Mucosa of stomach (tissue), 1 donor: ENCODE measurements at regions not wholly inside any gene's neighbourhood (a gene's known extent, or its start where the extent isn't known, plus 50 kb on each side); places are given as distances from the start of the nearest gene placed in this dataset.
"Not testable (repeated sequence)": the region's sequence is repeated elsewhere in the genome, so short reads cannot be mapped to it uniquely, and the experiment has no call there.

Source experiments
- H3K27me3 ChIP-seq: one replicate; pipeline ENCODE4 v1.7.0; 2013; ENCODE audit warnings: mild to moderate bottlenecking, low read length; ENCODE audit not compliant: control insufficient read depth, insufficient read depth
- H3K36me3 ChIP-seq: one replicate; pipeline ENCODE4 v1.7.0; 2013; ENCODE audit warnings: low read length; ENCODE audit not compliant: control insufficient read depth, insufficient read depth
- H3K4me1 ChIP-seq: one replicate; pipeline ENCODE4 v1.7.0; 2013; ENCODE audit warnings: mild to moderate bottlenecking, low read length; ENCODE audit not compliant: control insufficient read depth, insufficient read depth
- H3K4me3 ChIP-seq: one replicate; pipeline ENCODE4 v1.7.0; 2013; ENCODE audit warnings: low read length
- H3K9ac ChIP-seq: one replicate; pipeline ENCODE4 v1.7.0; 2013; ENCODE audit warnings: mild to moderate bottlenecking, low read length, moderate library complexity
- H3K9me3 ChIP-seq: one replicate; pipeline ENCODE4 v1.7.0; 2013; ENCODE audit warnings: mild to moderate bottlenecking, low read length, moderate library complexity; ENCODE audit not compliant: control insufficient read depth
- donor health status: Pancreatic carcinoma.

DNA sequence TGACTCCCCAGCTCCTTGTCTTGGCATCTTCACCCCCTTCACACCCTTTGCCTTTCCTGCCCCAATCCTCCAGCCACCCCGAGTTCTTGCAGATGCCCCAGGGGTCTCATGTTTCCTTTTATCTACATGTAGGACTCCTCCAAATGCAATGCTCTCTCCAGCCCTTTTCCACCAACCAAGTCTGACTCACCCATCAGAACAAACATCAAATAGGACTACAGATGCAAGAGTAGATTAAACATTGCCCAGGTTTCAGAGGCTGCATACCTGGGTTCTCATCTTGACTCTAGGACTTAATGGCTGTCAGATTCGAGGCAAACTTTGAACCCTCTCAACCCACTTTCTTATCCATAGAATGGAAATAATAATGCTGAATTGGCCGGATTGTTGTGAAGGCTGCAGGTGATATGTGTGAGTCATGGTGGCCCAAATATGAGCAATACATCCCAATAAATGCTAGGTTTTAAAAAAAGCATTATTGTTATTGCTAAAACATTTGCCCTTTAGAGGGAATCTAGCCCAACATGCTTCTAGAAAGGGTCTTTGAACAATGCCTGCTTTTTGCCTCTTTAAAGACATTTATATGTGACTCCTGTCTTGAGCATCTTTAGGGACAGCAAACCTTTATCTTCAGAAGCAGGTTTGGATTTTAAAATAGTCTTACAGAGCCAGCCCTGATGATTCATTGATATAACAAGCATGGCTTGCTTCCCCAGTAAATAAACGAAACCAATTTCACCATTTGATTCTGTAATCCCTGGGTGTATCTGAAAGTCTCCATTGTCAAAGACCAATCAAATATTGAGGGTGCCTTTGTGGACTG, 310.1 kb downstream of the FOXL1 start:
- Histone ChIP-seq H3K36me3 (no peaks in the 10 kb centered on the region), H3K4me1 (no peaks in the 10 kb centered on the region), H3K4me3 (no peak overlapping the region), H3K9ac (no peak overlapping the region), H3K9me3 (no peaks in the 10 kb centered on the region), H3K27me3 (peaks cover 3% of the 10 kb centered on the region)

DNA sequence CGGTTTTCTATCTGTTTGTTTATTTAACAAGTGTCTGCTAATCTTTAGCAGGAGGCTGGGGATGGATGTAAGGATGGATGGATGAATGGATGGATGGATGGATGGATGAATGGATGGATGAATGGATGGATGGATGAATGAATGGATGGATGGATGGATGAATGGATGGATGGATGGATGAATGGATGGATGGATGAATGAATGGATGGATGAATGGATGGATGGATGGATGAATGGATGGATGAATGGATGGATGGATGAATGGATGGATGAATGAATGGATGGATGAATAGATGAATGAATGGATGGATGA, 310.7 kb downstream of the FOXL1 start:
- H3K27me3 ChIP-seq, H3K9ac ChIP-seq, H3K4me1 ChIP-seq, H3K9me3 ChIP-seq, H3K36me3 ChIP-seq, H3K4me3 ChIP-seq: not testable (repeated sequence)

DNA sequence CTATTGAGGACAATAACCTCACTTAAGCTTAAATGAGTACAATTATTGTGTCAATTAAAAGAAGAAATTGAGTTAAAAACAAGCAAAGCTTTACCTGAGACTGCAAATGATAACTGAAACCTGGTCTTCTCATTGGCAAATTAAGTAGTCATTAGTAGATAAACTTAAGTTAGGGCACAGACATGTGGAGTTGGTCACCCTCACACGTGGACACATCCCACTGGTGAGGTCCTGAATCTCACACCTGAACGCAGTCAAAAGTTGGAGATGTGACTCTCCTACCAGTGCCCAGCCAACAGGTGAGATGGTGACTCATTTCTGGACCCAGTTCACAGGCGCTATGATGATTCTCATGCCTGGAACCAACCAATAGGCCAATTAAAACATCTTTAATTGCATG, 311.6 kb downstream of the FOXL1 start:
- Histone ChIP-seq H3K9ac (no peak overlapping the region), H3K27me3 (no peaks in the 10 kb centered on the region), H3K9me3 (no peaks in the 10 kb centered on the region), H3K4me1 (no peaks in the 10 kb centered on the region), H3K4me3 (no peak overlapping the region), H3K36me3 (no peaks in the 10 kb centered on the region)

DNA sequence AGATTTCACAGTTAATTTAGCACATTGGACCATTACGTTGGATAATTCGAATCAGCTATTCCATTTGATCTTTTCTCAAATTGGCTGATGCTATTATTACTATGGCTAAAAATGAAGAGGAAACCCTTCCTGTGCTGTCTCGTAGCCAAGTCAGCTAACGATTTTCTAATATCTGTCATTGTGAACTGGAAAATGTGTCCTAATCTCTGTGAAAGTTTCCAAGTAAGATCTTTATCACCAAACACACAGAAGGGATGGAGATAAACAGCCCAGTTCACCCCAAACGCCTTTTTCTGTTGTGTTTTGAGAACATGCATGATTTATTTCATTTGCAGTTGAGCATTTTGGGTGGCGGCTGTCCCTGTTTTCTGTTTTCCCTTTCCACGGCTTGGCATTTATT, 312.8 kb downstream of the FOXL1 start:
- H3K27me3 ChIP-seq, result peaks cover 3% of the 10 kb centered on the region
- no peak overlapping the region for H3K9ac ChIP-seq
- H3K4me3 ChIP-seq, result no peak overlapping the region
- H3K36me3 ChIP-seq, result no peaks in the 10 kb centered on the region
- H3K9me3 ChIP-seq, result no peaks in the 10 kb centered on the region
- no peaks in the 10 kb centered on the region for H3K4me1 ChIP-seq

DNA sequence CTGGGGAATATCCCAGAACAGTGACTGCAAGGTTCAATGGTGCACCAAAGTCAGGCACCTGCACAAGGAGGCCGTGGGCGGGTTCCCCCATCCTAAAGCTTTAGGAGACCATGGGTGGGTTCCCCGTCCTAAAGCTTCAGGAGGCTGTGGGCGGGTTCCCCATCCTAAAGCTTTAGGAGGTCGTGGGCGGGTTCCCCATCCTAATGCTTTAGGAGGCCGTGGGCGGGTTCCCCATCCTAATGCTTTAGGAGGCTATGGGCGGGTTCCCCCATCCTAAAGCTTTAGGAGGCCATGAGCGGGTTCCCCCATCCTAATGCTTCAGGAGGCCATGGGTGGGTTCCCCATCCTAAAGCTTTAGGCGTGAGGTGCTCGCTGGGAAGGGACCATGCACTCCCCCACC, 313.3 kb downstream of the FOXL1 start:
- no peaks in the 10 kb centered on the region for H3K36me3 ChIP-seq
- no peaks in the 10 kb centered on the region for H3K9me3 ChIP-seq
- H3K4me3 ChIP-seq, result no peak overlapping the region
- H3K4me1 ChIP-seq, result no peaks in the 10 kb centered on the region
- H3K27me3 ChIP-seq, result peaks cover 3% of the 10 kb centered on the region
- no peak overlapping the region for H3K9ac ChIP-seq

DNA sequence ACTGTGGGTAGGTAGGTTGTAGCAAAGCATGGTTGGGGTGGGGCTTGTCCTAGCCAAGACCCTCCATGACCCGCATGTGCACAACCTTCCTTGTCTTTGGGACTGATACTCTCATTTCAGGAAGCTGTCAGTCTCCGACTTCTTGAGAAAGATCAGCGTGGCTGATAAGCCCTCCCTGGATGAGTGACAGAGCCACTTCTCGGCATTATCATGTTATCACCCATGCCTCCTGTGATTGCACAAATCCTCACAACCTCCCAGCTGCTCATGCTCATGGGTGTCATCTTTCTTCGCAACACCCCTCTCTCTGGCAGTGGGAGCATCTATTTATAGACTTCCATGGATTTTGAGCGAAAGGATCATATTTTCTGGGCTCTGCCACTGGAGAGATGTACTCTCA, 314.2 kb downstream of the FOXL1 start:
- Histone ChIP-seq H3K27me3 (peaks cover 3% of the 10 kb centered on the region), H3K4me3 (no peak overlapping the region), H3K9ac (no peak overlapping the region), H3K4me1 (no peaks in the 10 kb centered on the region), H3K9me3 (no peaks in the 10 kb centered on the region), H3K36me3 (no peaks in the 10 kb centered on the region)

DNA sequence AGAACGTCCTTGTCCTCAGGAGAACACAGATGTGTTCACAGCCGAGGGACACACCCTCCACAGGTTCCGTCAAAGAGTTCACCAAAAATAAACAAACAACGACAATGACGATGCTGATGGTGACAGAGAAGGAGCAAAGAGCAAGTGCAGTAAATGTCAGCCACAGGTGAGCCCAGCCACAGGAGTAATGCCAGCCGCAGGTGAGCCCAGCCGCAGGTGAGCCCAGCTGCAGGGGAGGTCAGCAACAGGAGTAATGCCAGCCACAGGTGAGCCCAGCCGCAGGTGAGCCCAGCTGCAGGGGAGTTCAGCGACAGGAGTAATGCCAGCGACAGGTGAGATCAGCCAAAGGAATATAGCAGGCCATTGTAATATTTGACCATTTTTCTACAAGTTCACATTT, 315.2 kb downstream of the FOXL1 start:
- H3K9me3 ChIP-seq, result no peaks in the 10 kb centered on the region
- no peaks in the 10 kb centered on the region for H3K36me3 ChIP-seq
- no peak overlapping the region for H3K9ac ChIP-seq
- H3K4me1 ChIP-seq, result no peaks in the 10 kb centered on the region
- no peak overlapping the region for H3K4me3 ChIP-seq
- peaks cover 3% of the 10 kb centered on the region for H3K27me3 ChIP-seq

DNA sequence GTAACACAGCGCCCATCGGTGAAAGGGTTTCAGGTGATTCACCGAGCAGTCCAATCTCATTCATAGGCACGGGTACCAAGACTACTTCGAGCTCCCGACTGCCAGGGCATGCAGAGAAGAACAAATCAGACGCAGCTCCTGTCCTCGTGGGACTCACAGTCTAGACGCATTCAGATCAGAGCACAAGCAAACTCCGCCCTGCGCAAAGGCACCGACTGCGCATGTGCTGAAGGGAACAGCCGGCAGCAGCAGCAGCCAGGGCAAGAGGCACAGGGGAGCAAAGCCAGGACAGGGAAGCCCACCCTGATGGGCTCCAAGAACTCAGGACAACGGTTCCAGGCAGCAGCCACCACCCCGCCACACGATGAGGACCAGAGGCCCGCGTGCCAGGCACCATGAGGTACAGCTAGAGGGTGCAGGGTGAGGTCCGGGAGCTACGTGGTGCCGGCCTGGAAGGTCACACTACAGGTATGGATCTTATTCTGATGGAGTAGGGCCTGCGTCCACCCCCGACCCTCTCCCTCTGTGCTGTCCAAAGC, 315.7 kb downstream of the FOXL1 start:
- H3K9ac ChIP-seq, result no peak overlapping the region
- no peaks in the 10 kb centered on the region for H3K9me3 ChIP-seq
- H3K4me1 ChIP-seq, result no peaks in the 10 kb centered on the region
- peaks cover 3% of the 10 kb centered on the region for H3K27me3 ChIP-seq
- no peak overlapping the region for H3K4me3 ChIP-seq
- H3K36me3 ChIP-seq, result no peaks in the 10 kb centered on the region

DNA sequence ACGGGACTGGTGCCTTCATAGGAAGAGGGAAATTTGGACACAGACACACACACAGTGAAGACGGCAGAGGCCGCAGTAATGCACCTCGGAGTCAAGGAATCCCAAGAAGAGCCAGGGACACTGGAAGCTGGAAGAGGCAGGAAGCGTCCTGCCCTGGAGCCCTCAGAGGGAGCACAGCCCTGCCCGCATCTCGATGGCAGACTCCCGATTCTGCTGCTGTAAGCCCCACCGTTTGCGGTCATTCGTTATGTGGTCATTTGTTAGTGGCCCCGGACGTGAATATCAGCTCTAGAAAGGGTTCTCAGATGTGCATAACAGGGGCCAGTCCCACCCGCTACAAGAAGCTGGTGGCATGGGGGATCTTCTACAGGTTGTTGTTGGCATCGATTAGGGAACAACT, 316.6 kb downstream of the FOXL1 start:
- H3K9ac ChIP-seq, result no peak overlapping the region
- no peaks in the 10 kb centered on the region for H3K36me3 ChIP-seq
- H3K9me3 ChIP-seq, result no peaks in the 10 kb centered on the region
- H3K4me1 ChIP-seq, result no peaks in the 10 kb centered on the region
- no peak overlapping the region for H3K4me3 ChIP-seq
- H3K27me3 ChIP-seq, result peaks cover 3% of the 10 kb centered on the region

DNA sequence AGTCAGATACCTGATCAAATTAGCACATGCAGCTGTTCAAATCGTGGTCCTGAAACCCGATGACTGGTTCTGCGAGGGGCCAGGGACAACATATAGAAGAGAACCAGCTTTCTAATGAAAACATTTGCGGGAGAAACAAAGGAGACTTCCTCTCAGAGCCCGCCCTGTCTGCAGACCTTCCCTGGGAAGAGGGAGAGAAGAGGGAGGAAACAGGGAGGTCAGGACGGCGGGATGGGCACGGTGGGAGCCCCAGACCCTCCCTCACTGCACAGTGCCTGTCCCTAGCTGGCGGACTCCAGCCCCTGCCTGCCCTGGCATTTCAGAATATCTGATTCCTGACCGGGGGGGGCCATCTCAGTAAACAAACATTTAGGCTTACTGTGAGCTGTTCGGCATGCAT, 317.3 kb downstream of the FOXL1 start:
- peaks cover 3% of the 10 kb centered on the region for H3K27me3 ChIP-seq
- H3K36me3 ChIP-seq, result no peaks in the 10 kb centered on the region
- H3K9ac ChIP-seq, result no peak overlapping the region
- no peaks in the 10 kb centered on the region for H3K9me3 ChIP-seq
- H3K4me3 ChIP-seq, result no peak overlapping the region
- H3K4me1 ChIP-seq, result no peaks in the 10 kb centered on the region

DNA sequence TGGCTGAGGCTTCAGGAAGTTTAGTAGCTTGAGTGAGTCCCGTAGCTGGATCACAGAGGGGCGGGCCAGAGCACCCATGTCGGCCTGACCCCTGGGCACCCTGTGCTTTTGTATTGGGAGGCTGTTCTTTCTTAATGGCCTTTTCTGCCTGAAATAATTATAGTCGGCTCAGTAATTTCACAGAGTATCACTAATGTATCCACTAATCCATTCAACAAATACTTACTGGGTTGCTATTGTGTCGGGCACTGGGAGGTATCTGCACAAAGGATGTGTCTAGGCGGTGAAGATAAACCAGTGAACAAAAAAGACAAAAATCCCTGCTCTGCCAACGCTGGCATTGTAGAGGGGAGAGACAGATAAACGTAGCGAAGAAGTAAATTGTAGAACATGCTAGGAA, 318.6 kb downstream of the FOXL1 start:
- H3K36me3 ChIP-seq, result no peaks in the 10 kb centered on the region
- H3K27me3 ChIP-seq, result peaks cover 3% of the 10 kb centered on the region
- H3K9ac ChIP-seq, result no peak overlapping the region
- no peaks in the 10 kb centered on the region for H3K4me1 ChIP-seq
- H3K9me3 ChIP-seq, result no peaks in the 10 kb centered on the region
- H3K4me3 ChIP-seq, result no peak overlapping the region

DNA sequence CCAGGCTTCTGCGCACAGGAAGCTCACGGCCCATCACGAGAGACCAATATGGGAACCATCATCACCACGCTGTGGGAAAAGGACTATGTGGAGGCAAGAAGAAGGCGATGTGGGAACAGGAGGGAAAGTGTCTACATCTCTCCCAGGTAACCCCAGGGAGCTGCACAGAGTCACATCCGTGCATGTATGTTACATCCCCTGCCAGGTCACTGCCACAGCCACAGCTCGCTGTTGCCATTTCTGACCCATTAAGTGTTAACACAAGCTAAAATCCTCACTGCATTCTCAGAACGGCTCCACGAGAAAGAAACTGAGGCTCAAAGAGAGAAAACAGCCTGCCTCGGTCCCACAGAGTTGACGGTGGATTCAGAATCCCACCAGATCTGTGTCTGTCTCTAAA, 319.1 kb downstream of the FOXL1 start:
- Histone ChIP-seq H3K9me3 (no peaks in the 10 kb centered on the region), H3K9ac (no peak overlapping the region), H3K4me3 (no peak overlapping the region), H3K4me1 (no peaks in the 10 kb centered on the region), H3K27me3 (peaks cover 3% of the 10 kb centered on the region), H3K36me3 (no peaks in the 10 kb centered on the region)

DNA sequence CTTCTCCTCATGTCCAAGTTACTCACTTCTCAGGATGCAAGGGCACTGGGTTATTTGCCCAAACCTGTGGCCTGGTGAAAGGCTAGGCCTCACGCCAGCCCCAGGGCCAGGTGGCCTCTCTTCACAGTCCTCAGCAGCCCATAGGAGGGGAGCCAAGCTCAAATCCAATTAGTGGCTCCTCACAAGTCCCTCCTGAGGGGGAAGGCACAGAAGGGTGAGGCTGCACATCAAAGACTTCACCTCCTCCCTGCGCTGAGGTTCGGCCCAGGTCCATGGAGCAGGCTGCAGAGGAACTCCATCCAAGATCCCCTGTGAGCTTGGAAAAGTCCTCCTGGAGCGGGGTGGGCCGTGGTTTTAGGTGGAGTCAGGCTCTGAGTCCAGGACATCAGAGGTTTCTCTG, 320.0 kb downstream of the FOXL1 start:
- Histone ChIP-seq H3K27me3 (peaks cover 3% of the 10 kb centered on the region), H3K4me3 (no peak overlapping the region), H3K4me1 (no peaks in the 10 kb centered on the region), H3K9ac (no peak overlapping the region), H3K36me3 (no peaks in the 10 kb centered on the region), H3K9me3 (no peaks in the 10 kb centered on the region)
